ENCODE measurements at regions not wholly inside any gene's neighbourhood (a gene's known extent, or its start where the extent isn't known, plus 50 kb on each side); places are given as distances from the start of the nearest gene placed in this dataset.

- no peaks in the 10 kb centered on the region for H3K4me1 ChIP-seq (replicated peaks in 1 of 2)
- no peaks in the 10 kb centered on the region for H3K36me3 ChIP-seq (replicated peaks in 1 of 2)
- no peak overlapping the region for H3K27ac ChIP-seq
- H3K4me3 ChIP-seq = no peak overlapping the region
- intact Hi-C loops (cut with DNase I) = no loop called here
- H3K27me3 ChIP-seq = no peaks in the 10 kb centered on the region
- DNase-seq = no peak
- no peaks in the 10 kb centered on the region for H3K9me3 ChIP-seq (replicated peaks in 1 of 3)
- TF ChIP-seq POLR2A (IDR thresholded peaks at IDR 0.05) (no peak), CTCF (IDR thresholded peaks at IDR 0.05) (no peak)
Observed at GRCh38 chr11:94697156-94697555, 71.0 kb upstream of the AMOTL1 start.

GRCh38 chr11:94700622-94701021, 67.5 kb upstream of the AMOTL1 start:
- Histone ChIP-seq H3K27me3 (no peaks in the 10 kb centered on the region), H3K4me1 (replicated peaks in 1 of 2) (no peaks in the 10 kb centered on the region), H3K9me3 (replicated peaks in 1 of 3) (no peaks in the 10 kb centered on the region), H3K27ac (no peak overlapping the region), H3K4me3 (no peak overlapping the region), H3K36me3 (replicated peaks in 1 of 2) (no peaks in the 10 kb centered on the region)
- TF ChIP-seq CTCF (IDR thresholded peaks at IDR 0.05) = no peak
- TF ChIP-seq POLR2A (IDR thresholded peaks at IDR 0.05) = no peak
- intact Hi-C loops (cut with DNase I) = no loop called here
- no peak for DNase-seq
- 53 to 62% (median 60%) methylated on average over 1 of the region's 1 CpG for WGBS, 4 donors

- Histone ChIP-seq H3K9me3 (replicated peaks in 1 of 3) (no peaks in the 10 kb centered on the region), H3K27ac (no peak overlapping the region), H3K27me3 (no peaks in the 10 kb centered on the region), H3K4me1 (replicated peaks in 1 of 2) (no peaks in the 10 kb centered on the region), H3K4me3 (no peak overlapping the region), H3K36me3 (replicated peaks in 1 of 2) (no peaks in the 10 kb centered on the region)
- DNase-seq = no peak
- TF ChIP-seq POLR2A (IDR thresholded peaks at IDR 0.05) (no peak), CTCF (IDR thresholded peaks at IDR 0.05) (no peak)
- intact Hi-C loops (cut with DNase I) = no loop called here
- WGBS, 4 donors = 89 to 98% (median 95%) methylated on average over 1 of the region's 1 CpG
Observed at GRCh38 chr11:94702481-94702880, 65.7 kb upstream of the AMOTL1 start.

- no peaks in the 10 kb centered on the region for H3K4me1 ChIP-seq (replicated peaks in 1 of 2)
- H3K36me3 ChIP-seq (replicated peaks in 1 of 2) = no peaks in the 10 kb centered on the region
- no peak overlapping the region for H3K27ac ChIP-seq
- no peak for TF ChIP-seq POLR2A (IDR thresholded peaks at IDR 0.05)
- H3K4me3 ChIP-seq = no peak overlapping the region
- intact Hi-C loops (cut with DNase I) = no loop called here
- no peaks in the 10 kb centered on the region for H3K9me3 ChIP-seq (replicated peaks in 1 of 3)
- DNase-seq = no peak
- no peaks in the 10 kb centered on the region for H3K27me3 ChIP-seq
Observed at GRCh38 chr11:94705419-94705818, 62.7 kb upstream of the AMOTL1 start.

- peak in 2 of 7 donors; percentile 2 to 33 for DNase-seq
- no peak overlapping the region for H3K4me3 ChIP-seq
- no peaks in the 10 kb centered on the region for H3K9me3 ChIP-seq (replicated peaks in 1 of 3)
- intact Hi-C loops (cut with DNase I) = no loop called here
- H3K4me1 ChIP-seq (replicated peaks in 1 of 2) = no peaks in the 10 kb centered on the region
- TF ChIP-seq CTCF (IDR thresholded peaks at IDR 0.05) = no peak
- TF ChIP-seq POLR2A (IDR thresholded peaks at IDR 0.05) = no peak
- no peaks in the 10 kb centered on the region for H3K27me3 ChIP-seq
- 63 to 71% (median 65%) methylated on average over 6 of the region's 6 CpGs for WGBS, 4 donors
- H3K27ac ChIP-seq = no peak overlapping the region
- no peaks in the 10 kb centered on the region for H3K36me3 ChIP-seq (replicated peaks in 1 of 2)
Observed at GRCh38 chr11:94705891-94706615, 62.1 kb upstream of the AMOTL1 start.
